Astrocyte (in vitro differentiated cells and primary cell): ENCODE measurements at regions not wholly inside any gene's neighbourhood (a gene's known extent, or its start where the extent isn't known, plus 50 kb on each side); places are given as distances from the start of the nearest gene placed in this dataset.
"Not testable (repeated sequence)": the region's sequence is repeated elsewhere in the genome, so short reads cannot be mapped to it uniquely, and the experiment has no call there.

ENCODE experiments used
- DNase-seq: peaks from one replicate; pipeline ENCODE4 v3.0.0-alpha.2; 2010; ENCODE audit warnings: low read depth
- FAIRE-seq: peaks from 2 replicates; lab custom pipeline; 2011; peaks lifted over from hg19 to GRCh38; lab: Jason Lieb, UNC
- H2AFZ ChIP-seq: 2 replicates; pipeline ENCODE4 v1.6.0; 2012; ENCODE audit warnings: low read depth, low read length, inconsistent platforms
- H3K27ac ChIP-seq: 2 replicates; pipeline ENCODE4 v1.5.1; 2011; ENCODE audit warnings: low read depth, low read length, inconsistent platforms
- H3K27me3 ChIP-seq: 2 replicates; pipeline ENCODE4 v1.6.0; 2011; ENCODE audit warnings: low read length, inconsistent platforms; ENCODE audit not compliant: insufficient read depth
- H3K36me3 ChIP-seq: 2 replicates; pipeline ENCODE4 v1.5.1; 2011; ENCODE audit warnings: low read length, inconsistent platforms; ENCODE audit not compliant: insufficient read depth
- H3K4me1 ChIP-seq: 2 replicates; pipeline ENCODE4 v1.5.1; 2011; ENCODE audit warnings: low read length, inconsistent platforms; ENCODE audit not compliant: insufficient read depth
- H3K4me2 ChIP-seq: 2 replicates; pipeline ENCODE4 v1.6.0; 2012; ENCODE audit warnings: low read length, inconsistent platforms
- H3K4me3 ChIP-seq: 2 replicates; pipeline ENCODE4 v1.5.1; 2011; ENCODE audit warnings: low read depth, mild to moderate bottlenecking, low read length, inconsistent platforms; ENCODE audit not compliant: insufficient read depth
- H3K79me2 ChIP-seq: 2 replicates; pipeline ENCODE4 v1.6.0; 2012; ENCODE audit warnings: mild to moderate bottlenecking, low read length, inconsistent platforms; ENCODE audit not compliant: insufficient read depth
- H3K9ac ChIP-seq: 2 replicates; pipeline ENCODE4 v1.6.0; 2012; ENCODE audit warnings: mild to moderate bottlenecking, low read length, inconsistent platforms
- H3K9me3 ChIP-seq: 2 replicates; pipeline ENCODE4 v1.5.1; 2012; ENCODE audit warnings: low read depth, mild to moderate bottlenecking, low read length, inconsistent platforms; ENCODE audit not compliant: insufficient read depth
- H4K20me1 ChIP-seq: 2 replicates; pipeline ENCODE4 v1.6.0; 2012; ENCODE audit warnings: low read length, inconsistent platforms; ENCODE audit not compliant: insufficient read depth
- H3K27ac Mint-ChIP-seq: one replicate; pipeline ENCODE4 v1.8.0; 2021; ENCODE audit warnings: mild to moderate bottlenecking, mixed read lengths; ENCODE audit not compliant: unreplicated experiment
- H3K27me3 Mint-ChIP-seq: one replicate; pipeline ENCODE4 v1.8.0; 2021; ENCODE audit warnings: low read depth, mixed read lengths; ENCODE audit not compliant: unreplicated experiment
- H3K36me3 Mint-ChIP-seq: one replicate; pipeline ENCODE4 v1.8.0; 2021; ENCODE audit warnings: low read depth, mixed read lengths; ENCODE audit not compliant: unreplicated experiment
- H3K4me1 Mint-ChIP-seq: one replicate; pipeline ENCODE4 v1.8.0; 2021; ENCODE audit warnings: low read depth, mixed read lengths; ENCODE audit not compliant: unreplicated experiment
- H3K4me3 Mint-ChIP-seq: one replicate; pipeline ENCODE4 v1.8.0; 2021; ENCODE audit warnings: mild to moderate bottlenecking, moderate library complexity, mixed read lengths; ENCODE audit not compliant: unreplicated experiment
- H3K9me3 Mint-ChIP-seq: one replicate; pipeline ENCODE4 v1.8.0; 2021; ENCODE audit warnings: mild to moderate bottlenecking, mixed read lengths; ENCODE audit not compliant: unreplicated experiment
- CTCF ChIP-seq: IDR thresholded peaks from 2 replicates; pipeline ENCODE4 v1.5.1; 2011; ENCODE audit warnings: low read depth, mild to moderate bottlenecking, inconsistent platforms, low read length, moderate library complexity; ENCODE audit not compliant: insufficient read depth
- EZH2 ChIP-seq: IDR thresholded peaks from 2 replicates; pipeline ENCODE4 v1.6.1; 2012; ENCODE audit warnings: mild to moderate bottlenecking, low read length, inconsistent platforms; ENCODE audit not compliant: insufficient read depth

- Histone ChIP-seq H3K4me2 (no peak overlapping the region), H3K27me3 (no peaks in the 10 kb centered on the region), H3K27ac (no peak overlapping the region), H3K36me3 (no peaks in the 10 kb centered on the region), H3K9ac (no peak overlapping the region), H3K4me1 (no peaks in the 10 kb centered on the region), H3K9me3 (no peaks in the 10 kb centered on the region), H3K79me2 (no peaks in the 10 kb centered on the region), H2AFZ (no peak overlapping the region), H4K20me1 (no peaks in the 10 kb centered on the region), H3K4me3 (no peak overlapping the region)
- TF ChIP-seq EZH2 (no peak), CTCF (no peak)
- FAIRE-seq, result no peak
- no peak overlapping the region for H3K27ac Mint-ChIP-seq
- H3K4me1 Mint-ChIP-seq, result no peaks in the 10 kb centered on the region
- no peak for DNase-seq
- H3K36me3 Mint-ChIP-seq, result no peaks in the 10 kb centered on the region
- H3K9me3 Mint-ChIP-seq, result peaks cover 5% of the 10 kb centered on the region
- H3K4me3 Mint-ChIP-seq, result no peak overlapping the region
- H3K27me3 Mint-ChIP-seq, result peaks cover 18% of the 10 kb centered on the region
These were observed 54.9 kb upstream of the ZNF678 start for GRCh38 chr1:227508431-227508830.

- peaks cover 15% of the 10 kb centered on the region for H3K27me3 Mint-ChIP-seq
- not testable (repeated sequence) for H3K27me3 ChIP-seq, DNase-seq, H3K4me1 ChIP-seq, H3K36me3 ChIP-seq, H3K36me3 Mint-ChIP-seq, H3K9ac ChIP-seq, H3K27ac Mint-ChIP-seq, H3K4me3 ChIP-seq, H4K20me1 ChIP-seq, H3K4me2 ChIP-seq, H3K27ac ChIP-seq, H3K79me2 ChIP-seq, FAIRE-seq, H2AFZ ChIP-seq, H3K9me3 Mint-ChIP-seq, H3K9me3 ChIP-seq, H3K4me1 Mint-ChIP-seq, H3K4me3 Mint-ChIP-seq
These were observed 56.6 kb upstream of the ZNF678 start for GRCh38 chr1:227506490-227507393.

DNA sequence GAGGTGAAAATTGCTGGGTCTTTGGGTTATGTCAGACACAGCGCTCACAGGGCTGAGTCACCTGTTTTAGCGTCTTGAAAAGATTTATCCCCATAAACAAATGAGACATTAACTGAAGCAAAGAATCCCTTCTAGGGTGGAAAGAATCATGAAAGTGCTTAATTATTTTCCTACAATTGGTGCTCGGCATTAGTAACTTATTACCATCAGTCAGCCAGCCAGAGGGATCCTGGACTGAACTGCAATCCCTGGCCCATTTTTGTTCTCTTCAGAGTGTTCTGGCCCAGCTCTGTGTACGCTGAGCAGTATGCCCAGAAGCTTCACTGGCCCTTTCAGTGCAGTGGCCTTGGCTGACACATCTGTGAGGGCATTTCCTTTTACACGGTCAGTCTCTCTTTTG lies 67.3 kb upstream of the ZNF678 start:
- DNase-seq, FAIRE-seq, H3K79me2 ChIP-seq, H3K9me3 ChIP-seq, H3K27me3 Mint-ChIP-seq, H3K4me2 ChIP-seq, H3K27ac ChIP-seq, H3K4me3 Mint-ChIP-seq, H3K27me3 ChIP-seq, H3K27ac Mint-ChIP-seq, H4K20me1 ChIP-seq, H3K4me1 Mint-ChIP-seq, H2AFZ ChIP-seq, H3K9ac ChIP-seq, H3K4me3 ChIP-seq, H3K9me3 Mint-ChIP-seq, H3K36me3 ChIP-seq, H3K4me1 ChIP-seq, H3K36me3 Mint-ChIP-seq: not testable (repeated sequence)

DNA sequence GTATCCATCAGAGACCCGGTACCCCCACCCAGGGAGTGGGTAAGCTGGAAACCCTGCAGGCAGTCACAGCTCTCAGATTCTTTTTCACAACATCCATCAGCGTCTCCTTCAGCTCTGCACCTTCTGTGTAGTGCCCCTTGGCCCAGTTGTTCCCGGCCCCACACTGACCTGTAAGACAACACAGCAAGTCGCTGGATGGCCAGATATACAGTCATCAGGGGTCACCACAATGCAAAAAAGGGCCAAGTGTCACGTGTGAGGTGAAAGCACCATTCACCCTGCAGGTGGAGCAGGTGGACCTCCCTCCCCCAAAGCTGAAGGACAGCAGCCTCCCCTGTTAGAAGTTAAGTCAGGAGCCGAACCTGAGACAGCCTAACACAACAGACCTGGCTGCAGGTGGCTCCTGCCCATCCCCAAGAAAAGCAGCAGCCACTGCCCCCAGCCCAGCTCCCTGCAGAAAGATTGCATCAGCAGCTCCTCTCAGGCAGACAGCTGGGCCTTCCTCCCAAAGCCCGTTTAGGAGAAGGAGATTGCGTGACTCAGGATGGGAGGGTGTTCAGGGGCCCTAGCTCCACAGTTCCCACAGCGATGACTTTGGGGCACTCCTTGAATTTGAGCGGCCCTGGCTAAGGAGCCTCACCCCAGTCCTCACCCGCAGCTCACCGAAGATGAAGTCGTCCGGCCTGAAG lies 69.3 kb upstream of the ZNF678 start:
- H3K9me3 Mint-ChIP-seq, H3K4me1 ChIP-seq, H3K4me3 ChIP-seq, H3K9me3 ChIP-seq, H3K4me1 Mint-ChIP-seq, H2AFZ ChIP-seq, H3K27me3 Mint-ChIP-seq, H3K36me3 ChIP-seq, H3K4me3 Mint-ChIP-seq, H3K36me3 Mint-ChIP-seq, H3K27ac Mint-ChIP-seq, H3K27me3 ChIP-seq, H3K4me2 ChIP-seq, H3K79me2 ChIP-seq, DNase-seq, FAIRE-seq, H3K27ac ChIP-seq, H4K20me1 ChIP-seq, H3K9ac ChIP-seq: not testable (repeated sequence)
